HL-60 (cell line): ENCODE measurements at regions not wholly inside any gene's neighbourhood (a gene's known extent, or its start where the extent isn't known, plus 50 kb on each side); places are given as distances from the start of the nearest gene placed in this dataset.

ENCODE experiments used
- CTCF ChIP-seq: IDR thresholded peaks from one replicate; pipeline ENCODE4 v1.5.1; 2011; ENCODE audit warnings: low read length, control low read depth, inconsistent platforms; ENCODE audit not compliant: insufficient read depth
- GABPA ChIP-seq: IDR thresholded peaks from 2 replicates; pipeline ENCODE4 v1.6.1; 2012; ENCODE audit warnings: low read depth
- POLR2AphosphoS5 ChIP-seq: IDR thresholded peaks from 2 replicates; pipeline ENCODE4 v1.6.1; 2012; ENCODE audit warnings: low read depth

DNA sequence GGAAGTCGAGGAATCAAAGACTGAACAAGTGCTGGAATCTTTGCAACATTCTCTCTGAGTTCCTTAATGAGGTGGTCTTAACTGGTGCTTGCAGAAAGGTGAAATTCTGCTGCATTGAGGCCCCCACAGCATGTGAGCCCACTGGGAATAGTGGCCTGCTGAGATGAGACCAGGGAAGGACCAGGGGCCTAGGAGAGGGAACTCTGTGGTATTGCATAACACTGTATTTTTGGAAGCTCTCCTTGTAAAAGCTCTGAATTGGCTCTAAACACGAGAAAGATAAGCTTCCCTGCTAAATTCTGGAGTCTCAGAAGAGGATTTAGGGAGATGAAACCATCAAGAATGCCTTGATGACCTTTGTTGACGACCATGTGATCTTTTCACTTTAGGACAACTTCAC lies 100.4 kb upstream of the TSC22D1 start:
- TF ChIP-seq CTCF (no peak), GABPA (no peak), POLR2AphosphoS5 (no peak)
